ENCODE measurements at regions not wholly inside any gene's neighbourhood (a gene's known extent, or its start where the extent isn't known, plus 50 kb on each side); places are given as distances from the start of the nearest gene placed in this dataset.
"Not testable (repeated sequence)": the region's sequence is repeated elsewhere in the genome, so short reads cannot be mapped to it uniquely, and the experiment has no call there.

GRCh38 chr4:151845551-151845950 lies 84.7 kb upstream of the GATB start:
- not testable (repeated sequence) for TF ChIP-seq ZFX (IDR thresholded peaks at IDR 0.05); CTCF (conservative IDR thresholded peaks at IDR 0.05)
